ENCODE measurements at regions not wholly inside any gene's neighbourhood (a gene's known extent, or its start where the extent isn't known, plus 50 kb on each side); places are given as distances from the start of the nearest gene placed in this dataset.

- 88% methylated on average over 4 of the region's 4 CpGs for WGBS
- H3K27me3 ChIP-seq (ENCODE audit: control insufficient read depth in 4 of 4, insufficient read depth in 4 of 4, low read length in 3 of 4): no peaks in the 10 kb centered on the region
- TF ChIP-seq EGR1 (IDR thresholded peaks at IDR 0.05; ENCODE audit: low read depth in 2 of 2) (no peak), GABPA (IDR thresholded peaks at IDR 0.05 in 1 of 2, conservative IDR thresholded peaks at IDR 0.05 in 1 of 2) (no peak), FOXA1 (IDR thresholded peaks at IDR 0.05) (no peak), TAF1 (conservative IDR thresholded peaks at IDR 0.05) (no peak), ZBTB33 (IDR thresholded peaks at IDR 0.05) (no peak), FOXA2 (IDR thresholded peaks at IDR 0.05) (no peak), MAX (IDR thresholded peaks at IDR 0.05) (no peak), SP1 (IDR thresholded peaks at IDR 0.05) (no peak), CTCF (IDR thresholded peaks at IDR 0.05; ENCODE audit: low read depth, low read length, missing input control) (no peak), HNF4A (conservative IDR thresholded peaks at IDR 0.05) (no peak), RXRA (IDR thresholded peaks at IDR 0.05) (no peak), RAD21 (IDR thresholded peaks at IDR 0.05) (no peak), YY1 (IDR thresholded peaks at IDR 0.05) (no peak), HNF4G (IDR thresholded peaks at IDR 0.05) (no peak), NR2F2 (IDR thresholded peaks at IDR 0.05) (no peak)
- TF ChIP-seq, protein P1, sequence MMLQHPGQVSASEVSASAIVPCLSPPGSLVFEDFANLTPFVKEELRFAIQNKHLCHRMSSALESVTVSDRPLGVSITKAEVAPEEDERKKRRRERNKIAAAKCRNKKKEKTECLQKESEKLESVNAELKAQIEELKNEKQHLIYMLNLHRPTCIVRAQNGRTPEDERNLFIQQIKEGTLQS (IDR thresholded peaks at IDR 0.05): no peak
- TF ChIP-seq, protein P2, sequence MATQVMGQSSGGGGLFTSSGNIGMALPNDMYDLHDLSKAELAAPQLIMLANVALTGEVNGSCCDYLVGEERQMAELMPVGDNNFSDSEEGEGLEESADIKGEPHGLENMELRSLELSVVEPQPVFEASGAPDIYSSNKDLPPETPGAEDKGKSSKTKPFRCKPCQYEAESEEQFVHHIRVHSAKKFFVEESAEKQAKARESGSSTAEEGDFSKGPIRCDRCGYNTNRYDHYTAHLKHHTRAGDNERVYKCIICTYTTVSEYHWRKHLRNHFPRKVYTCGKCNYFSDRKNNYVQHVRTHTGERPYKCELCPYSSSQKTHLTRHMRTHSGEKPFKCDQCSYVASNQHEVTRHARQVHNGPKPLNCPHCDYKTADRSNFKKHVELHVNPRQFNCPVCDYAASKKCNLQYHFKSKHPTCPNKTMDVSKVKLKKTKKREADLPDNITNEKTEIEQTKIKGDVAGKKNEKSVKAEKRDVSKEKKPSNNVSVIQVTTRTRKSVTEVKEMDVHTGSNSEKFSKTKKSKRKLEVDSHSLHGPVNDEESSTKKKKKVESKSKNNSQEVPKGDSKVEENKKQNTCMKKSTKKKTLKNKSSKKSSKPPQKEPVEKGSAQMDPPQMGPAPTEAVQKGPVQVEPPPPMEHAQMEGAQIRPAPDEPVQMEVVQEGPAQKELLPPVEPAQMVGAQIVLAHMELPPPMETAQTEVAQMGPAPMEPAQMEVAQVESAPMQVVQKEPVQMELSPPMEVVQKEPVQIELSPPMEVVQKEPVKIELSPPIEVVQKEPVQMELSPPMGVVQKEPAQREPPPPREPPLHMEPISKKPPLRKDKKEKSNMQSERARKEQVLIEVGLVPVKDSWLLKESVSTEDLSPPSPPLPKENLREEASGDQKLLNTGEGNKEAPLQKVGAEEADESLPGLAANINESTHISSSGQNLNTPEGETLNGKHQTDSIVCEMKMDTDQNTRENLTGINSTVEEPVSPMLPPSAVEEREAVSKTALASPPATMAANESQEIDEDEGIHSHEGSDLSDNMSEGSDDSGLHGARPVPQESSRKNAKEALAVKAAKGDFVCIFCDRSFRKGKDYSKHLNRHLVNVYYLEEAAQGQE (IDR thresholded peaks at IDR 0.05): no peak
- no peaks in the 10 kb centered on the region for H3K36me3 ChIP-seq (ENCODE audit: control insufficient read depth in 4 of 4, insufficient read depth in 3 of 4, low read depth in 1 of 4, low read length in 3 of 4)
- no peak overlapping the region for H3K27ac ChIP-seq (ENCODE audit: low read depth in 1 of 2, low read length in 2 of 2)
- H3K4me1 ChIP-seq (ENCODE audit: control insufficient read depth in 4 of 4, insufficient read depth in 4 of 4, low read length in 3 of 4): no peaks in the 10 kb centered on the region
- no peak for DNase-seq (ENCODE audit: low spot score)
- no peak overlapping the region for H3K4me3 ChIP-seq (ENCODE audit: low read depth in 1 of 3, low read length in 3 of 3)
- no peaks in the 10 kb centered on the region for H3K9me3 ChIP-seq (ENCODE audit: control insufficient read depth in 4 of 4, low read length in 3 of 4)
- H3K9ac ChIP-seq (ENCODE audit: low read depth in 1 of 2, low read length in 2 of 2): no peak overlapping the region
Observed at GRCh38 chr4:13047591-13047990, 436.5 kb downstream of the RAB28 start.

- Histone ChIP-seq H3K27me3 (ENCODE audit: control insufficient read depth in 4 of 4, insufficient read depth in 4 of 4, low read length in 3 of 4) (no peaks in the 10 kb centered on the region), H3K9me3 (ENCODE audit: control insufficient read depth in 4 of 4, low read length in 3 of 4) (no peaks in the 10 kb centered on the region), H3K27ac (ENCODE audit: low read depth in 1 of 2, low read length in 2 of 2) (no peak overlapping the region), H3K9ac (ENCODE audit: low read depth in 1 of 2, low read length in 2 of 2) (no peak overlapping the region), H3K36me3 (ENCODE audit: control insufficient read depth in 4 of 4, insufficient read depth in 3 of 4, low read depth in 1 of 4, low read length in 3 of 4) (no peaks in the 10 kb centered on the region), H3K4me1 (ENCODE audit: control insufficient read depth in 4 of 4, insufficient read depth in 4 of 4, low read length in 3 of 4) (peaks cover 0 to 4% (median 0%) of the 10 kb centered on the region in 4 donors), H3K4me3 (ENCODE audit: low read depth in 1 of 3, low read length in 3 of 3) (no peak overlapping the region)
- TF ChIP-seq HNF4A (conservative IDR thresholded peaks at IDR 0.05) (no peak), GABPA (IDR thresholded peaks at IDR 0.05 in 1 of 2, conservative IDR thresholded peaks at IDR 0.05 in 1 of 2) (no peak), JUND (IDR thresholded peaks at IDR 0.05) (no peak), YY1 (IDR thresholded peaks at IDR 0.05) (no peak), RXRA (IDR thresholded peaks at IDR 0.05) (no peak), ZBTB33 (IDR thresholded peaks at IDR 0.05) (no peak), FOXA2 (IDR thresholded peaks at IDR 0.05) (no peak), CTCF (IDR thresholded peaks at IDR 0.05; ENCODE audit: low read depth, low read length, missing input control) (no peak), EGR1 (IDR thresholded peaks at IDR 0.05; ENCODE audit: low read depth in 2 of 2) (no peak), SP1 (IDR thresholded peaks at IDR 0.05) (no peak), TAF1 (conservative IDR thresholded peaks at IDR 0.05) (no peak), HNF4G (IDR thresholded peaks at IDR 0.05) (no peak)
- WGBS: 78% methylated on average over 3 of the region's 3 CpGs
- DNase-seq (ENCODE audit: low spot score): no peak
Observed at GRCh38 chr4:13036841-13037240, 447.3 kb downstream of the RAB28 start.
